Stomach (tissue), 4 donors: ENCODE measurements at regions not wholly inside any gene's neighbourhood (a gene's known extent, or its start where the extent isn't known, plus 50 kb on each side); places are given as distances from the start of the nearest gene placed in this dataset.

Experiments used
- CTCF ChIP-seq, 7 experiments: fragments of 450-650 bp in 4 of 7; fragments of 200-600 bp in 3 of 7; sonication (generic) in 3 of 7; IDR thresholded peaks; one replicate each; pipeline ENCODE4 v1.5.1; 2016 to 2019; ENCODE audit warnings: antibody characterized with exemption in 7 of 7, control low read depth in 2 of 7, mild to moderate bottlenecking in 1 of 7
- POLR2A ChIP-seq, 4 donors: fragments of 450-650 bp; IDR thresholded peaks; one replicate each; pipeline ENCODE4 v1.6.1; 2016; ENCODE audit warnings: antibody characterized with exemption in 4 of 4, control low read depth in 2 of 4, mild to moderate bottlenecking in 1 of 4, moderate library complexity in 1 of 4
- POLR2AphosphoS5 ChIP-seq, 3 donors: sonication (generic); formaldehyde crosslinking; IDR thresholded peaks; one replicate each; pipeline ENCODE4 v1.6.1; 2016; ENCODE audit warnings: antibody characterized with exemption in 3 of 3

GRCh38 chr13:68078469-68078868 lies 848.3 kb upstream of the PCDH9 start:
- TF ChIP-seq CTCF (IDR thresholded peaks at IDR 0.05): no peak
- TF ChIP-seq POLR2A (IDR thresholded peaks at IDR 0.05): no peak
- TF ChIP-seq POLR2AphosphoS5 (IDR thresholded peaks at IDR 0.05): no peak
